DOHH2 (cell line): ENCODE measurements at regions not wholly inside any gene's neighbourhood (a gene's known extent, or its start where the extent isn't known, plus 50 kb on each side); places are given as distances from the start of the nearest gene placed in this dataset.

Experiments used
- CTCF ChIP-seq: fragments of 200-600 bp; sonication (generic); IDR thresholded peaks from one replicate; pipeline ENCODE4 v1.5.1; 2014; ENCODE audit warnings: antibody characterized with exemption, mild to moderate bottlenecking, low read depth, low read length; ENCODE audit not compliant: poor library complexity, severe bottlenecking
- EZH2phosphoT487 ChIP-seq: fragments of 200-600 bp; sonication (generic); IDR thresholded peaks from 2 replicates; pipeline ENCODE4 v1.6.1; 2017; ENCODE audit warnings: borderline replicate concordance, mild to moderate bottlenecking, antibody characterized with exemption, low read length, moderate library complexity, mixed read lengths

- TF ChIP-seq CTCF: no peak
- TF ChIP-seq EZH2phosphoT487: no peak
Measured at GRCh38 chr2:16040271-16041010, 100.1 kb downstream of the MYCN start.
